Heart left ventricle (tissue), 13 donors: ENCODE measurements at regions not wholly inside any gene's neighbourhood (a gene's known extent, or its start where the extent isn't known, plus 50 kb on each side); places are given as distances from the start of the nearest gene placed in this dataset.
"Not testable (repeated sequence)": the region's sequence is repeated elsewhere in the genome, so short reads cannot be mapped to it uniquely, and the experiment has no call there.

ENCODE experiments used
- POLR2A ChIP-seq, 2 donors: fragments of 450-650 bp; IDR thresholded peaks; one replicate each; pipeline ENCODE4 v1.6.1; 2017; ENCODE audit warnings: antibody characterized with exemption in 2 of 2, mild to moderate bottlenecking in 2 of 2, moderate library complexity in 2 of 2
- TF ChIP-seq, protein P1 (sequence below), 12 donors: fragments of 200-600 bp; sonication (generic) in 4 of 12; IDR thresholded peaks; one replicate each; pipeline versions ENCODE4 v1.5.0 to v1.8.0; 2018 to 2022; ENCODE audit warnings: antibody characterized with exemption in 12 of 12, mild to moderate bottlenecking in 5 of 12
- donor health status: ischemic (EF 13 %, LVEDD 7.1; RV severe dilation, severe dysfunction).
- donor health status: DM: no; HTN: yes; CAD: no.
- donor health status: DM: no; HTN: no; CAD: no.
- donor health status: ischemic (EF 25% LVEDD 6.9; RV normal size, moderate dysfunction).
- donor health status: ischemic (EF 25% LVEDD 5.7; RV mildly dilated, moderate dysfunction).
- donor health status: ischemic (EF 35%, LVEDD 5.7; RV mildly dilated, moderate dysfunction).
- donor health status: nonischemic (EF 11% LVEDD 7.7; RV severe dilation, severe dysfunction).
- donor health status: DM: yes; HTN: yes; CAD: no.
- donor health status: PGD.
- donor health status: ischemic (EF 29% LVEDD 5.4; RV normal size, mild dysfunction).
- donor health status: nonischemic (EF 23%, LVEDD 6.1; RV moderate dilation, normal function).

DNA sequence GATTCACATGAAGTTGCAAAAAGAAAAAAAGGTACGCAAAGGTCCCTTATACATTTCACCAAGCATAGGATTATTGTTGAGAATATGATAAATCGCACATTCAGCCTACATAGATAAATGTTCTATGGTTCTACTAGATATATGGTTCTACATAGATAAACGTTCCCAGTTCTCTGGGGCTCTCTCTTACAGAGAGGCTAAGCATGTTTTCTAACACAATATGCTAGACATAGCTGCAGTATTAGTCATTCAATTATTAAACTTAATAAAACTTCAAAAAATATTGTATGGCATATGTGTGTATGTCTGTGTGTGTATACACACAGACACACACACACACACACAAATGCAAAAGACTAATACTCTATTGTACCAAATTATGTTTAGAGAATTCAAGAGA lies 60.4 kb downstream of the SPATA31A6 start:
- TF ChIP-seq, protein P1, sequence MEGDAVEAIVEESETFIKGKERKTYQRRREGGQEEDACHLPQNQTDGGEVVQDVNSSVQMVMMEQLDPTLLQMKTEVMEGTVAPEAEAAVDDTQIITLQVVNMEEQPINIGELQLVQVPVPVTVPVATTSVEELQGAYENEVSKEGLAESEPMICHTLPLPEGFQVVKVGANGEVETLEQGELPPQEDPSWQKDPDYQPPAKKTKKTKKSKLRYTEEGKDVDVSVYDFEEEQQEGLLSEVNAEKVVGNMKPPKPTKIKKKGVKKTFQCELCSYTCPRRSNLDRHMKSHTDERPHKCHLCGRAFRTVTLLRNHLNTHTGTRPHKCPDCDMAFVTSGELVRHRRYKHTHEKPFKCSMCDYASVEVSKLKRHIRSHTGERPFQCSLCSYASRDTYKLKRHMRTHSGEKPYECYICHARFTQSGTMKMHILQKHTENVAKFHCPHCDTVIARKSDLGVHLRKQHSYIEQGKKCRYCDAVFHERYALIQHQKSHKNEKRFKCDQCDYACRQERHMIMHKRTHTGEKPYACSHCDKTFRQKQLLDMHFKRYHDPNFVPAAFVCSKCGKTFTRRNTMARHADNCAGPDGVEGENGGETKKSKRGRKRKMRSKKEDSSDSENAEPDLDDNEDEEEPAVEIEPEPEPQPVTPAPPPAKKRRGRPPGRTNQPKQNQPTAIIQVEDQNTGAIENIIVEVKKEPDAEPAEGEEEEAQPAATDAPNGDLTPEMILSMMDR (IDR thresholded peaks at IDR 0.05) = not testable (repeated sequence)
- not testable (repeated sequence) for TF ChIP-seq POLR2A (IDR thresholded peaks at IDR 0.05)
